Stimulated activated CD4-positive, alpha-beta T cell treated with anti-CD3 and anti-CD28 coated beads, Interleukin-4, amount 100 ng/mL, for 4 hours (primary cell): ENCODE measurements at regions not wholly inside any gene's neighbourhood (a gene's known extent, or its start where the extent isn't known, plus 50 kb on each side); places are given as distances from the start of the nearest gene placed in this dataset.

Experiments
- DNase-seq, 2 experiments: peaks; one replicate each; pipeline ENCODE4 v3.0.0-alpha.2; 2020

GRCh38 chr6:138610816-138611215, 111.5 kb upstream of the NHSL1 start:
- no peak for DNase-seq

GRCh38 chr6:138614151-138614550, 114.9 kb upstream of the NHSL1 start:
- DNase-seq = no peak

GRCh38 chr6:138618168-138618567, 118.9 kb upstream of the NHSL1 start:
- DNase-seq = no peak

GRCh38 chr6:138620630-138621029, 121.3 kb upstream of the NHSL1 start:
- DNase-seq = no peak

GRCh38 chr6:138622967-138623366, 123.7 kb upstream of the NHSL1 start:
- DNase-seq = no peak

- no peak for DNase-seq
Observed at GRCh38 chr6:138631566-138631965, 132.3 kb upstream of the NHSL1 start.

- DNase-seq = no peak
Observed at GRCh38 chr6:138637822-138638221, 135.7 kb upstream of the CCDC28A start.

- no peak for DNase-seq
Observed at GRCh38 chr6:138638604-138639003, 135.0 kb upstream of the CCDC28A start.

GRCh38 chr6:138640028-138640427, 133.5 kb upstream of the CCDC28A start:
- DNase-seq = no peak

- DNase-seq = no peak
Observed at GRCh38 chr6:138643210-138643609, 130.4 kb upstream of the CCDC28A start.

- DNase-seq = no peak
Observed at GRCh38 chr6:138645976-138646640, 127.5 kb upstream of the CCDC28A start.

GRCh38 chr6:138647006-138647405, 126.6 kb upstream of the CCDC28A start:
- no peak for DNase-seq

- no peak for DNase-seq
Observed at GRCh38 chr6:138648127-138648526, 125.4 kb upstream of the CCDC28A start.

- no peak for DNase-seq
Observed at GRCh38 chr6:138651491-138651890, 122.1 kb upstream of the CCDC28A start.

GRCh38 chr6:138652824-138653223, 120.7 kb upstream of the CCDC28A start:
- DNase-seq = no peak

- DNase-seq = no peak
Observed at GRCh38 chr6:138653435-138653834, 120.1 kb upstream of the CCDC28A start.

GRCh38 chr6:138654715-138655634, 118.6 kb upstream of the CCDC28A start:
- peak; percentile 5 to 17 for DNase-seq

GRCh38 chr6:138655828-138656227, 117.7 kb upstream of the CCDC28A start:
- DNase-seq = no peak

- no peak for DNase-seq
Observed at GRCh38 chr6:138656364-138657064, 117.1 kb upstream of the CCDC28A start.

- DNase-seq = no peak
Observed at GRCh38 chr6:138657065-138657425, 116.5 kb upstream of the CCDC28A start.

- DNase-seq = no peak
Observed at GRCh38 chr6:138659998-138660397, 113.6 kb upstream of the CCDC28A start.

GRCh38 chr6:138662471-138662870, 111.1 kb upstream of the CCDC28A start:
- no peak for DNase-seq

- no peak for DNase-seq
Observed at GRCh38 chr6:138663892-138664291, 109.7 kb upstream of the CCDC28A start.

GRCh38 chr6:138664745-138665144, 108.8 kb upstream of the CCDC28A start:
- no peak for DNase-seq
